ENCODE measurements at regions not wholly inside any gene's neighbourhood (a gene's known extent, or its start where the extent isn't known, plus 50 kb on each side); places are given as distances from the start of the nearest gene placed in this dataset.

GRCh38 chr1:30305061-30305460 is 418.3 kb downstream of the MATN1 start:
- TF ChIP-seq, protein P1, sequence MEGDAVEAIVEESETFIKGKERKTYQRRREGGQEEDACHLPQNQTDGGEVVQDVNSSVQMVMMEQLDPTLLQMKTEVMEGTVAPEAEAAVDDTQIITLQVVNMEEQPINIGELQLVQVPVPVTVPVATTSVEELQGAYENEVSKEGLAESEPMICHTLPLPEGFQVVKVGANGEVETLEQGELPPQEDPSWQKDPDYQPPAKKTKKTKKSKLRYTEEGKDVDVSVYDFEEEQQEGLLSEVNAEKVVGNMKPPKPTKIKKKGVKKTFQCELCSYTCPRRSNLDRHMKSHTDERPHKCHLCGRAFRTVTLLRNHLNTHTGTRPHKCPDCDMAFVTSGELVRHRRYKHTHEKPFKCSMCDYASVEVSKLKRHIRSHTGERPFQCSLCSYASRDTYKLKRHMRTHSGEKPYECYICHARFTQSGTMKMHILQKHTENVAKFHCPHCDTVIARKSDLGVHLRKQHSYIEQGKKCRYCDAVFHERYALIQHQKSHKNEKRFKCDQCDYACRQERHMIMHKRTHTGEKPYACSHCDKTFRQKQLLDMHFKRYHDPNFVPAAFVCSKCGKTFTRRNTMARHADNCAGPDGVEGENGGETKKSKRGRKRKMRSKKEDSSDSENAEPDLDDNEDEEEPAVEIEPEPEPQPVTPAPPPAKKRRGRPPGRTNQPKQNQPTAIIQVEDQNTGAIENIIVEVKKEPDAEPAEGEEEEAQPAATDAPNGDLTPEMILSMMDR (IDR thresholded peaks at IDR 0.05) = no peak
- TF ChIP-seq NFE2L2 (conservative IDR thresholded peaks at IDR 0.05; ENCODE audit: low read length) = no peak
- TF ChIP-seq, protein P2, sequence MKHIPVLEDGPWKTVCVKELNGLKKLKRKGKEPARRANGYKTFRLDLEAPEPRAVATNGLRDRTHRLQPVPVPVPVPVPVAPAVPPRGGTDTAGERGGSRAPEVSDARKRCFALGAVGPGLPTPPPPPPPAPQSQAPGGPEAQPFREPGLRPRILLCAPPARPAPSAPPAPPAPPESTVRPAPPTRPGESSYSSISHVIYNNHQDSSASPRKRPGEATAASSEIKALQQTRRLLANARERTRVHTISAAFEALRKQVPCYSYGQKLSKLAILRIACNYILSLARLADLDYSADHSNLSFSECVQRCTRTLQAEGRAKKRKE (CRISPR knock-in tag; IDR thresholded peaks at IDR 0.05; ENCODE audit: low read depth) = no peak
